Skeletal muscle cell (primary cell): ENCODE measurements at regions not wholly inside any gene's neighbourhood (a gene's known extent, or its start where the extent isn't known, plus 50 kb on each side); places are given as distances from the start of the nearest gene placed in this dataset.
"Not testable (repeated sequence)": the region's sequence is repeated elsewhere in the genome, so short reads cannot be mapped to it uniquely, and the experiment has no call there.

ENCODE experiments used
- DNase-seq: peaks from one replicate; pipeline ENCODE4 v3.0.0-alpha.2; 2010; ENCODE audit warnings: low read depth
- H3K4me3 ChIP-seq: 2 replicates; pipeline ENCODE4 v1.5.1; 2011; ENCODE audit warnings: low read depth, mild to moderate bottlenecking, control low read depth, low read length, moderate library complexity

DNA sequence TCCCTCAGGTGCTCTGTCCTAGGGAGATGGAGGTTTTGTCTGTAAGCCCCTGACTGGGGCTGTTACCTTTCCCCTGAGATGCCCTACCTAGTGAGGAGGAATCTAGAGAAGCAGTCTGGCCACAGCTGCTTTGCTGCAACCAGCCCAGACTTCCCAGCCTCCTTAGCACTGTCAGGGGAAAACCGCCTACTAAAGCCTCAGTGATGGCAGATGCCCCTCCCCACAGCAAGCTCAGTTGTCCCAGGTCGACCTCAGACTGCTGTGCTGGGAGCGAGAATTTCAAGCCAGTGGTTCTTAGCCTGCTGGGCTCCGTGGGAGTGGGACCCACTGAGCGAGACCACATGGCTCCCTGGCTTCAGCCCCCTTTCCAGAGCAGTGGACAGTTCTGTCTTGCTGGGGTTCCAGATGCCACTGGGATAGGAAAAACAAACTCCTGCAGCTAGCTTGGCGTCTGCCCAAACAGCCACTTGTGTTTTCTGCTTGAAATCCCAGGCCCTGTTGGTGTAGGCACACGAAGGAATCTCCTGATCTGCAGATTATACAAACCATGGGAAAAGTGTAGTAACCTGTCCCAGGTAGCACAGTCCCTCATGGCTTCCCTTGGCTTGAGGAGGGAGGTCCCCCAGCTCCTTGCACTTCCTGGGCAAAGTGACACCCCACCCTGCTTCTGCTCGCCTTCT lies 146.4 kb upstream of the PROKR2 start:
- no peak for DNase-seq
- no peak overlapping the region for H3K4me3 ChIP-seq

DNA sequence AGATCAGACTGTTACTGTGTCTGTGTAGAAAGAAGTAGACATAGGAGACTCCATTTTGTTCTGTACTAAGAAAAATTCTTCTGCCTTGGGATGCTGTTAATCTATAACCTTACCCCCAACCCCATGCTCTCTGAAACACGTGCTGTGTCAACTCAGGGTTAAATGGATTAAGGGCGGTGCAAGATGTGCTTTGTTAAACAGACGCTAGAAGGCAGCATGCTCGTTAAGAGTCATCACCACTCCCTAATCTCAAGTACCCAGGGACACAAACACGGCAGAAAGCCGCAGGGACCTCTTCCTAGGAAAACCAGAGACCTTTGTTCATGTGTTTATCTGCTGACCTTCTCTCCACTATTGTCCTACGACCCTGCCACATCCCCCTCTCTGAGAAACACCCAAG lies 137.0 kb upstream of the PROKR2 start:
- not testable (repeated sequence) for H3K4me3 ChIP-seq, DNase-seq

DNA sequence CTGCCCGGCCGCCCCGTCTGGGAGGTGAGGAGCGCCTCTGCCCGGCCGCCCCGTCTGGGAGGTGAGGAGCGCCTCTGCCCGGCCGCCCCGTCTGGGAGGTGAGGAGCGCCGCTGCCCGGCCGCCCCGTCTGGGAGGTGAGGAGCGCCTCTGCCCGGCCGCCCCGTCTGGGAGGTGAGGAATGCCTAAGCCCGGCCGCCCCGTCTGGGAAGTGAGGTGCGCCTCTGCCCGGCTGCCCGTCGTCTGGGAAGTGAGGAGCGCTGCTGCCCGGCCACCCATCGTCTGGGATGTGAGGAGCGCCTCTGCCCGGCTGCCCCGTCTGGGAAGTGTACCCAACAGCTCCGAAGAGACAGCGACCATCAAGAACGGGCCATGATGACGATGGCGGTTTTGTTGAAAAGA lies 136.6 kb upstream of the PROKR2 start:
- not testable (repeated sequence) for H3K4me3 ChIP-seq, DNase-seq

DNA sequence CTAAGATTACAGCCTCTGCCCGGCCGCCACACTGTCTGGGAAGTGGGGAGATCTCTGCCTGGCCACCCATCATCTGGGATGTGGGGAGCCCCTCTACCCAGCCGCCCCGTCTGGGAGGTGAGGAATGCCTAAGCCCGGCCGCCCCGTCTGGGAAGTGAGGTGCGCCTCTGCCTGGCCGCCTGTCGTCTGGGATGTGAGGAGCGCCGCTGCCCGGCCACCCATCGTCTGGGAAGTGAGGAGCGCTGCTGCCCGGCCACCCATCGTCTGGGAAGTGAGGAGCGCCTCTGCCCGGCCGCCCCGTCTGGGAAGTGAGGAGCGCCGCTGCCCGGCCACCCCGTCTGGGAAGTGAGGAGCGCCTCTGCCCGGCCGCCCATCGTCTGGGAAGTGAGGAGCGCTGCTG lies 135.9 kb upstream of the PROKR2 start:
- DNase-seq, H3K4me3 ChIP-seq: not testable (repeated sequence)

DNA sequence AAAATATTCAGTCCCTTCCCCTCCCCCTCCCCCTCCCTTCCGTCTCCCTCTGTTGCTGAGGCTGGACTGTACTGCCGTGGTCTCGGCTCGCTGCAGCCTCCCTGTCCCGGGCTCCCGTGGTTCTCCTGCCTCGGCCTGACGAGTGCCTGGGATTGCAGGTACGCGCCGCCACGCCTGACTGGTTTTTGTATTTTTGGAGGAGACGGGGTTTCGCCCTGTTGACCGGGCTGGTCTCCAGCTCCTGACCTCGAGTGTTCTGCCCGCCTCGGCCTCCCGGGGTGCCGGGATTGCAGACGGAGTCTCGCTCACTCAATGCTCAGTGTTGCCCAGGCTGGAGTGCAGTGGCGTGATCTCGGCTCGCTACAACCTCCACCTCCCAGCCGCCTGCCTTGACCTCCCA lies 135.5 kb upstream of the PROKR2 start:
- not testable (repeated sequence) for DNase-seq, H3K4me3 ChIP-seq

DNA sequence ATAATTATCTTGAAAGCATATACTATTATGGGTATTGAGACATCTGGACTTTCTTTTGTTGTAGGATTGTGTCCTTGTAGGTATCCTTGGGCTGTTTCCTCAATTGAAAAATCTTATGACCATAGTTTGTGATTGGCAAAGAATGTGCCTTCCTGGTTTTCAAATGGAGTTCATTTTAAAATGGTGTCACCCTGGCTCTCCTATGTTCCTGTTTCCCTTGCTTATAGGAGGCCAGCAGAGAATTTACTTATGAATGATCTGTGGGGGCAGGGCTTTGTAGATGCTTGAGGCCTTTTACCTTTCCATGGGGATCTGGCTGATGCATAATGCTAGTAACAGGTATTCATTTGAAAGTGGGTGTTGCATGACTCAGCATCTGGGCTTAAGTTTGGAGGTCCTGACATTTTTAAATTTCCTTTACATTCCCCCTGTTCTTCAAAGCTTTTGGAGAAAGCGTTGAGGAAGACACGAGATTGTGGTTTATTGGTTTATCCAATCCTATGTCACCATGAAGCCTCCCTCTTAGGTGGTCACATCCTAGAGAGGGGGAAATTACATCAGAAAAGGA lies 135.0 kb upstream of the PROKR2 start:
- DNase-seq = no peak
- no peak overlapping the region for H3K4me3 ChIP-seq

DNA sequence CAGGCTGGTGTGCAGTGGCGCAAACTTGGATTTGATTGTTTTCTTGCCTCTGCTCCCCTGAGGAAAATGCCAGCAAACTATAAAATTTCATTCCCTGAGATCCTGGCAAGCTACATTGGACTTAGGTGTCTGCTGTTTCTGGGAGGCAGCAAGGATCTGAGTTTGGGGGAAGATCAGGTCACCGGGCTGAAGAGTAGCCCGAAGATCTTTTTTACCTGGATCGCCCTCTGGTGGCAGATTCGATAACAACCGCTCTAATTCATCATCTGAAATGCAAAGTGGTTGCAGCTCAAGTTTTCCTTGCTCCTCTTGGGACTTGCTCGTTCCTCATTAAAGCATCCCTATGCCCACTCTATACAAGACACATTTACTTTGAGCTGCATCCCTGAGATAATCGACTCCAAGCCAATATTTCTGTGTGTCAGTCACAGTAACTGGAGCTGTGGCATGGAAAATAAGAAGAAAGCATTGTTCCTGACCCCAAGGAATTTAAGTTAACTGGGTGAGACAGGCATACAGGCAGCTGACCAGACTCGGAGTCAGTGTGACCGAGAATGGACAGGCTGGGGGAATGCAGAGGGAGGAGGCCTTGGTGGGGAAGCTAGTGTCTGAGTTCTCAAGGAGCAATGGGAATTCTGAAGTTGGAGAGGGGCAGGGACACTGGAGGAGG lies 131.8 kb upstream of the PROKR2 start:
- no peak overlapping the region for H3K4me3 ChIP-seq
- peak; percentile 0 for DNase-seq

DNA sequence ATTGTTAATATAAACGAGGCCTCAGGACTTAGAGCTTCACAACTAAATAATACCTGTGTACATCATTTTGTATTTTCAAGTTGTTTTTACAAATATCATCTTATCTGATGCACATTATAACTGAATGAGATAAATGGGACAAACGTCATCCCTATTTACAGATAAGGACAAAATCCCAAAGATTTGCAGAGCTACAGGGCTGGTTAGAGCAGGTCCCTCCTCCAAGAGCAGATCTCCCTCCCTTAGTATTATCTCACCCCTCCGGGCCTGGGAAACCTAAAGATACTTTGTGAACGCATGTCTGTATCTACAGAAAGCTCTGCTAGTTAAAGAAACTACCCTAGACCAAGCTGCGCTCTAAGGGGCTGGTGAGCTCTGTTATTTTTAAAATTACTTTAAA lies 130.4 kb upstream of the PROKR2 start:
- H3K4me3 ChIP-seq = no peak overlapping the region
- DNase-seq = no peak

DNA sequence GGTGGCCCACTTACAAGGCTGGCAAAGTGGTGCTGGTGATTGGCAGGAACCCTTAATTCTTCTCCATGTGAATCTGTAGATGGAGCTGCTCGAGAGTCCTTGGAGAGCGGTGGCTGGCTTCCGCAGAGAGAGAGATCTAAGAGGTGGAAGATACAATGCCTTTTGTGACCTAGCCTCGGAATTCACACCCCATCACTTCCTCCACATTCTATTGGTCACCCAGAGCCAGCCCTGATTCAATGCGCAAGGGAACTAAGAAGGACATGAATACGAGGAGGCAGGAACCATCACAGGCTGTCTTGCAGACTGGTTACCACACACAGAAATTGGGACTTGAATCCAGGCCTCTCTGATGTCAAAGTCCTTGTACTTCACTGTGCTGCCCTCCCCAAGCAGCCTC lies 128.9 kb upstream of the PROKR2 start:
- DNase-seq = no peak
- H3K4me3 ChIP-seq = no peak overlapping the region

DNA sequence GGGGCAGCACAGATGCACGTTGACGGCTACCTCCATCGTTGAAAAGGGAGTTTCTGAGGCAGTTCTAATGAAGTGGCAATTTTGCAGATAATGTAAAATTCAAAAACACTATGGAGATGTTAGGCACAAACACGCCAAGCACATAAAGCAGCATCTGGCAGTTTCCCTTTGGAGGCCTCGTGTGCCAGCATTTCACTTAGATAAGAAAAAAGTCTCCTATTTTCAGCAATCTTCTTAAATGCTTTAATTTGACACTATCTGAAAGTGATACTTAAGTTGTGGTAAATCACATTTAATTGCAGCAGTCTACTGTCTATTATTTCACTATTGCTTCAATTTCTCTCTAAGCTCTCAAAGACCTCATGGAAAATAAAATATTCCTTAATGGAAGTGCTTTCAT lies 125.3 kb upstream of the PROKR2 start:
- no peak overlapping the region for H3K4me3 ChIP-seq
- DNase-seq = no peak

DNA sequence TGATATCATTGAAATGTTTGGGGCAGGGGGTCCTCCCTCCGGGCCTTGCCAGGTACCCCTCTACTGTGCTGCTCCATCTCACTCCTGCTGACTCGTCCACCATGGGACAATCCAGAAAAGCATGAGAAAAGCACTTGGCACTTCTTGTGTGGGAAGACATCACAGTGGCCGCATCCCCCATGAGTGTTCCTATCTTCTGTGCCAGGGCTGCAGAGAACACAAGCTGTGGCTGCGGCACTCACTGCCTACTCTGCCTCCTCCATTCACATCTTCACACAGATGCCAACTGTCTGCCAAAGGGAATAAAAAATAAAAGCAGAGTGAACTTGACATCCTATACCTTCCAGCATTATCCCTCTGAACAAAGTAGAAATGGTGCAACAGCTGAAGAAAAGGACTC lies 117.4 kb upstream of the PROKR2 start:
- H3K4me3 ChIP-seq = no peak overlapping the region

DNA sequence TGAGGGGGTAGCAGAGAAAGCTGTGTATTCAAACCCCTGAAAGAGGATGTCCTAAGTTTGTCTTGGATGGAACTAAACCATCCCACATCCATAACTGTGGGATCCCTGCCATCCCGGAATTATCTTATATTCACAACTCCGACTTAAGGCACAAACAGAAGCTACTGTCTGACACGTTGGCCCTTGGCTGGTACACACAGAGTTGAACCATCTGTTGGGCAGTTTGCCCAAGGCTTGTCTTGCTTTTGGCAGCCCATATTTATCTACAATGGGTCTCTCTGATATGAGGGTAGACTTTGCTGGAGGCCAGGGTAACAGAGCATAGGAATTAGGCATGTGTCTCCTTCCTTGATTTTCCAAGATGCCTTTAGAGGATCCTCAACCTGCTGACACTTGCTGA lies 116.6 kb upstream of the PROKR2 start:
- no peak for DNase-seq
- no peak overlapping the region for H3K4me3 ChIP-seq

More for the DNA sequence above, 117.4 kb upstream of the PROKR2 start:
- no peak for DNase-seq

DNA sequence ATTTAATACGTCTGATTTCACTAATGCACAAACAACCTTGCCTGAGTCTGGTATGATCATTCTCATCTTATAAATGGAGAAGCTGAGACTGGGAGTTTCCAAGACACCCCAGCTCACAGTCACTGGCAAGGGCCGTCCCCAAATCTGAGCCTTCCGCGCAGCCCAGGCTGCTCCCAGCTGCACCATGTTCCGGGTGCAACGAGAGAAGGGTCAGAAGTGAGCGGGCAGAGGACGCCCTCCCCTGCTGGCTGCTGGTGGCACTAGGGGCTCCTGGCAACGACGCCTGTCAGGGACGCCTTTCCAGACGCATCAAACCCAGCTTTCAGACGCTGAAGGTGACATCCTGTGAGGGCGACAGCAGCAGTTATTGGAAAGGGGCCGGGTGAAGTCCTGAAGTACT lies 115.3 kb upstream of the PROKR2 start:
- no peak for DNase-seq
- H3K4me3 ChIP-seq = no peak overlapping the region

DNA sequence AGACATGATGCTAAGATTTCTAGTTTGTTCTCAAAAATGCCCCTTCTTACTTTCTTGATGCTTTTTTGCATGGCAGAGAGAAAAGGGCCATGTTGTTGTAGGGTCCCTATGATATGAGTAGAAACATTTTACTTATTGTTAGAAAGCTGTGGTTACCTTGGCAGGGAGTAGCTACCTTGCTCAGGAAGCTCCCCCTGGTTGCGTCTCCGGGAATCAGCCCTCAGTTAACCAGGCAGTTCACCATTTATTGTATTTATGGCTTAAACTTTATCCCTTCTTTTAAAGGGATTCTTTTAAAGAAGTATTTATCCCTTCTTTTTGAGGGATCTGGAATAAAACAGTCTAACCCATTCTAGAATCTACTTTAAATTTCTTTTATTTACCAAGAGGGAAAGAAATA lies 113.9 kb upstream of the PROKR2 start:
- no peak for DNase-seq
- no peak overlapping the region for H3K4me3 ChIP-seq

DNA sequence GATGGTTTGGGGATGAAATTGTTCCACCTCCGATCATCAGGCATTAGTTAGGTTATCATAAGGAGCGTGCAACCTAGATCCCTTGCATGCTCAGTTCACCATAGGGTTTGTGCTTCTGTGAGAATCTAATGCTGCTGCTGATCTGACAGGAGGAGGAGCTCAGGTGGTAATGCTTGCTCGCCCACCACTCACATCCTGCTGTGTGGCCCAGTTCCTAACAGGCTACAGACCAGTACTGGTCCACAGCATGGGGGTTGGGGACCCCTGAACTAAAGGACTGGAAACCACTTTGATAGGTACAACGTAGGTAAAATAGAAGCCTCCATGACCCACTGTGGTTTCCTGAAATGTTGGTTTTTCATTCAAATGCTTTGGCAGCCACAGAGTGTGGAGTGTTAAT lies 109.3 kb upstream of the PROKR2 start:
- DNase-seq = no peak
- H3K4me3 ChIP-seq = no peak overlapping the region

DNA sequence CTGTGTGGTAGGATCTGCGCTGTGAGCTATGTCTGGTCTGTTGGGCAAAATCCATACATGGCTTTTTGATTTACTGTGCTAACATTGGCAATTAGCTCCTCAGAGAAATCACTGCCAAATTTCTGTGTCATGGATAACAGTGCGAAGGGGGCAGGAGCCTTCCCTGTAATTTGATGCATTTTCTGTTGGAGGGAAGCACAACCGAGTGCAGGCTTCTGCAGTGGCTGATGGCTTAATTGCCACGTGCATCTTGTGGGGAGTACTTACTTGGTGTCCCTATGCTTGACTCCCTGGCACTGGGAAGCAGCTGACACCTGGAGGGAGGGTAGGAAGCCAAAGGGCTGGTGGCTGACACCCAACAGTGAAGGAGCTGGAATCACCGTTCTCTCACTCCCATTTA lies 99.3 kb upstream of the PROKR2 start:
- no peak overlapping the region for H3K4me3 ChIP-seq
- no peak for DNase-seq

DNA sequence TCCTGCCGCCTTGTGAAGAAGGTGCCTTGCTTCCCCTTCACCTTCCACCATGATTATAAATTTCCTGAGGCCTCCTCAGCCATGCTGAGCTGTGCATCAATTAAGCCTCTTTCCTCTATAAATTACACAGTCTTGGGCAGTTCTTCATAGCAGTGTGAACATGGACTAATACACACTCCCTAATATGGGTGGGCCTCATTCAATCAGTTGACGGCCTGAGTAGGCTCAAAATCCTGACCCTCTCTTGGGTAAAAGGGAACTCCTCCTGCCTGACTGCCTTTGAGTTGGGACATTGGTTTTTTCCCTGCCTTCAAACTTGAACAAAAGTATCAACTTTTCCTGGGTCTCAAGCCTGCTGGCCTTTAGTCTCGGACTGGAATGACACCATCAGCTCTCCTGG lies 96.6 kb upstream of the PROKR2 start:
- no peak for DNase-seq
- no peak overlapping the region for H3K4me3 ChIP-seq

DNA sequence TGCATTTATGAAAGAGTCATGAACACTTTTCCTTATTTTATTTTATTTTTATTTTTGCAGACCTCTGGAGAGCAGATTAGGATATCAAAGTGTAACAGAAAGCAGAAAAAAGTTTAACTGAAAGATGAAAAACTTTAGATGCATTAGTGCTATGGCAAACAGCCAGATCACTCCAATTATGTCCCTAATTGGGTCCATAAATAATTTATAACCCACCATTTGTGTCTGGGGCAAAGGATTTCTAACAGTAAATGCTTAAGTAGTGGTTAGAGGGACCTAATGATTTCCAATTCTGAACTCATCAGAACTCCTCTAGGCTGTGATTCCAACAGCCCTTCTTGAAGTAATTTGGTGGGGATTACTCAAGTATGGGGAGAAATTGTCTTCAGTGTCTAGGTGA lies 93.7 kb upstream of the PROKR2 start:
- DNase-seq = no peak
- H3K4me3 ChIP-seq = no peak overlapping the region

DNA sequence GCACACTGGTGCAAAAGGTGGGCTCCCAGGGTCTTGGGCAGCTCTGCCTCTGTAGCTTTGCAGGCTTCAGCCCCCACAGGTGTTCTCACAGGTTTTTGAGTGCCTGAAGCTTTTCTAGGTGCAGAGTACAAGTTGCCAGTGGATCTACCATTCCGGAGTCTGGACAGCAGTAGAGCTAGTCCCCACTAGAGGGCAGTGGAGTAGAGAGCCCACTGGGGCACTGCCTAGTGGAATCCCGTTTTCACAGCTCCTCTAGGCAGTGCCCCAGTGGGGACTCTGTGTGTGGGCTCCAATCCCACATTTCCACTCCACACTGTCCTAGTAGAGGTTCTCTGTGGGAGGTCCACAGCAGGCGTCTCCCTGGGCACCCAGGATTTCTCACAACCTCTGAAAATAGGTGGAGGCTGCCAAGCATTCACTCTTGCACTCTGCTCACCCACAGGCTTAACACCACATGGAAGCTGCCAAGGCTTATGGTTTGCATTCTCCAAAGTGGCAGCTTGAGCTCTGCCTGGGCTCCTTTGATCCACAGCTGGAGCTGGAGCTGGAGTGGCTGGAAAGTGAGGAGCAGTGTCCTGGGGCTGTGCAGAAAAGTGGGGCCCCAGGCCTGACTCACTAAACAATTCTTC lies 86.3 kb upstream of the PROKR2 start:
- no peak for DNase-seq
- H3K4me3 ChIP-seq = no peak overlapping the region

DNA sequence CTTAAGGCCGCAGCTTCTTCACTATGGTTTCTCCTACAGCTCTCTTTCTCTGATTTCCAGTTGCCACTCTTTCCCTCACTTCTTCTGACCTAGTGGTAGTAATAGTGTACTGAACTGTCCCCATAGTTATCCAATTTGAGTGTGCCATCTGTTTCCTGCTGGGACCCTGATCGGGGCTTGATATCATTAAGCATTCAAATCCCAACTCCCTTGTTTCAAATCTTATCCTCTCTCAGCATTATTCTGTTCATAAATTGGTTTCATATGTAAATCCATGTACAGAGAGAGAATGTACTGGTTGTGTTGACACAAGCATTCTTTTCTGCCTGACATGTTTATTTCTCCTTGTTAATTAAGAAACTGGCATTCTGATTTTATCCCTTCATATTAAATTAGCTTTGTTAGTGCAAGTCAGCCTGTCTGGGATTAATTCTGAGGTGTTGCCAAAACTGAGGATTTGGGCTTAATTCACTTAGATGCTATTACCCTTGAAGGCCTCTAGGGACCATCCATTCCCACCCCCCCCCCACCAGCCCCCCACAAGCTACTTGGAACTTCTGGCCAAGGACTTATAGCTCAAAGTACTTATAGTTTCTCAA lies 84.6 kb upstream of the PROKR2 start:
- no peak for DNase-seq
- H3K4me3 ChIP-seq = no peak overlapping the region
